Transverse colon (tissue), 3 donors: ENCODE measurements at regions not wholly inside any gene's neighbourhood (a gene's known extent, or its start where the extent isn't known, plus 50 kb on each side); places are given as distances from the start of the nearest gene placed in this dataset.

ENCODE experiments used
- EP300 ChIP-seq: sonication (generic); formaldehyde crosslinking; IDR thresholded peaks from one replicate; pipeline ENCODE4 v1.6.1; 2017; ENCODE audit warnings: antibody characterized with exemption, low read depth
- POLR2A ChIP-seq: fragments of 450-650 bp; IDR thresholded peaks from one replicate; pipeline ENCODE4 v1.6.1; 2016; ENCODE audit warnings: antibody characterized with exemption, mild to moderate bottlenecking, moderate library complexity
- TF ChIP-seq, protein P1 (sequence below), 5 experiments: fragments of 200-600 bp in 3 of 5; fragments of 450-650 bp in 2 of 5; sonication (generic) in 3 of 5; IDR thresholded peaks; 1 replicate in 2 of 5; 2 replicates in 3 of 5; pipeline ENCODE4 v1.5.1; 2016 to 2017; ENCODE audit warnings: antibody characterized with exemption in 5 of 5, inconsistent platforms in 3 of 5, mild to moderate bottlenecking in 2 of 5, moderate library complexity in 1 of 5

DNA sequence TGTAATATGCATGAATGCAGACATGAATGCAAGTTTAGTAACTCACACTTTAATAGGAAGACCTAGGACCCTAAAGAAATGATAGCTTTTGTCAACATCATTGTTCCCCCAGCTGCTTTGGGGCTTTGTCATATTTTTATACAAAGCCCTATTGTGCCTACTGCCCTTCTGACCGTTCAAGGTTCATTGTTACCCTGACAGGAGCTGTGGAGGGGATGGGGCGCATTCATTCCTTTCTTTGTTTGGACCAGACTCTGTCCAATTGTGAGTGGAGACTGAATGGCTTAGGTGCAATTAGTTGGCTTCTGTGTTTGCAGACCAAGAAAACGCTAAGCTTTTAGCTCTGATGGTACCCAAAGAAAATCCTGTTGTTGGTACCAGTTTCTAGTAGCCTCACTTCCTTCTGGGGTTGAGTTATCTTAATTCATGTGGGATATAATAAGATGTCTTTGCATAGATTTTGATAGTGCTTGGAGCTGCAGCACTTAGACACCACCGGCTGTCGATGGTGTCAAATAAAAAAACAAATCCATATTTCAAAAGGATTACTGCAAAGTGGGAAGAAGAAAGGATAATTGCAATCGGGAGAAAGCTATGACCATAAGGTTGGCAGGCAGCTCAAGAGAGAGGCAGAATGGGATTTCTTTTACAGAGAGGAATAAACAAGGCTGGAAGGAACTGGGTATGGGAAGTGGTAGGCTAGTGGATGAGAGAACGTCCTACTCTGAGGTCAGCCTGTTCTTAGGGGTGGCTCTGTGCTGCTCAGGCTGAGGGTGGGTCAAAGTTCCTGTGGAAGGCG is 133.9 kb upstream of the TMTC4 start:
- TF ChIP-seq, protein P1, sequence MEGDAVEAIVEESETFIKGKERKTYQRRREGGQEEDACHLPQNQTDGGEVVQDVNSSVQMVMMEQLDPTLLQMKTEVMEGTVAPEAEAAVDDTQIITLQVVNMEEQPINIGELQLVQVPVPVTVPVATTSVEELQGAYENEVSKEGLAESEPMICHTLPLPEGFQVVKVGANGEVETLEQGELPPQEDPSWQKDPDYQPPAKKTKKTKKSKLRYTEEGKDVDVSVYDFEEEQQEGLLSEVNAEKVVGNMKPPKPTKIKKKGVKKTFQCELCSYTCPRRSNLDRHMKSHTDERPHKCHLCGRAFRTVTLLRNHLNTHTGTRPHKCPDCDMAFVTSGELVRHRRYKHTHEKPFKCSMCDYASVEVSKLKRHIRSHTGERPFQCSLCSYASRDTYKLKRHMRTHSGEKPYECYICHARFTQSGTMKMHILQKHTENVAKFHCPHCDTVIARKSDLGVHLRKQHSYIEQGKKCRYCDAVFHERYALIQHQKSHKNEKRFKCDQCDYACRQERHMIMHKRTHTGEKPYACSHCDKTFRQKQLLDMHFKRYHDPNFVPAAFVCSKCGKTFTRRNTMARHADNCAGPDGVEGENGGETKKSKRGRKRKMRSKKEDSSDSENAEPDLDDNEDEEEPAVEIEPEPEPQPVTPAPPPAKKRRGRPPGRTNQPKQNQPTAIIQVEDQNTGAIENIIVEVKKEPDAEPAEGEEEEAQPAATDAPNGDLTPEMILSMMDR (IDR thresholded peaks at IDR 0.05) = no peak
- TF ChIP-seq POLR2A (no peak), EP300 (no peak)
